OCI-LY3 (cell line): ENCODE measurements at regions not wholly inside any gene's neighbourhood (a gene's known extent, or its start where the extent isn't known, plus 50 kb on each side); places are given as distances from the start of the nearest gene placed in this dataset.

ENCODE experiments used
- H2AFZ ChIP-seq: fragments of 200-600, 300-600 bp; shearing (Covaris generic); 2 replicates; pipeline ENCODE4 v1.6.0; 2014; ENCODE audit warnings: antibody characterized with exemption, low read depth, low read length
- H3K27ac ChIP-seq: fragments of 200-600, 300-600 bp; sonication (generic); 2 replicates; pipeline ENCODE4 v1.5.1; 2014; ENCODE audit warnings: mild to moderate bottlenecking, low read length, moderate library complexity, mixed read lengths
- H3K27me3 ChIP-seq: fragments of 200-600, 300-600 bp; sonication (generic); 2 replicates; pipeline ENCODE4 v1.6.1; 2014; ENCODE audit warnings: low read depth, low read length, mixed read lengths
- H3K36me3 ChIP-seq: fragments of 200-600, 300-600 bp; sonication (generic); replicated peaks from 2 replicates; pipeline ENCODE3; 2014; ENCODE audit warnings: low read depth, low read length, mixed read lengths
- H3K4me1 ChIP-seq: fragments of 300-600, 200-600 bp; sonication (generic); 2 replicates; pipeline ENCODE4 v1.6.1; 2014; ENCODE audit warnings: low read length, mixed read lengths
- H3K4me2 ChIP-seq: fragments of 200-600, 300-600 bp; sonication (generic); 2 replicates; pipeline ENCODE4 v1.6.1; 2014; ENCODE audit warnings: low read length, mixed read lengths
- H3K4me3 ChIP-seq: fragments of 300-600, 200-600 bp; sonication (generic); 2 replicates; pipeline ENCODE4 v1.5.1; 2014; ENCODE audit warnings: antibody characterized with exemption, mild to moderate bottlenecking, low read length, moderate library complexity
- H3K79me2 ChIP-seq: fragments of 300-600, 200-600 bp; shearing (Covaris generic); 2 replicates; pipeline ENCODE4 v1.6.1; 2014; ENCODE audit warnings: mild to moderate bottlenecking, low read length, mixed read lengths
- H3K9ac ChIP-seq: fragments of 300-600, 200-600 bp; shearing (Covaris generic); 2 replicates; pipeline ENCODE4 v1.6.0; 2014; ENCODE audit warnings: mild to moderate bottlenecking, low read length, moderate library complexity
- H3K9me3 ChIP-seq: fragments of 200-600, 300-600 bp; shearing (Covaris generic); 2 replicates; pipeline ENCODE4 v1.6.1; 2014; ENCODE audit warnings: low read length, mixed read lengths; ENCODE audit not compliant: insufficient read depth
- H4K20me1 ChIP-seq: fragments of 200-600, 300-600 bp; sonication (generic); 2 replicates; pipeline ENCODE4 v1.6.1; 2016; ENCODE audit warnings: low read length, mixed read lengths; ENCODE audit not compliant: insufficient read depth
- EZH2phosphoT487 ChIP-seq: fragments of 200-600 bp; shearing (Covaris generic); IDR thresholded peaks from 2 replicates; pipeline ENCODE4 v1.6.1; 2018; ENCODE audit warnings: antibody characterized with exemption, mixed run types, low read depth
- TF ChIP-seq, protein P1 (sequence below): fragments of 200-600, 300-600 bp; sonication (generic); IDR thresholded peaks from 2 replicates; pipeline ENCODE4 v1.5.1; 2014; ENCODE audit warnings: antibody characterized with exemption, low read length, low read depth

DNA sequence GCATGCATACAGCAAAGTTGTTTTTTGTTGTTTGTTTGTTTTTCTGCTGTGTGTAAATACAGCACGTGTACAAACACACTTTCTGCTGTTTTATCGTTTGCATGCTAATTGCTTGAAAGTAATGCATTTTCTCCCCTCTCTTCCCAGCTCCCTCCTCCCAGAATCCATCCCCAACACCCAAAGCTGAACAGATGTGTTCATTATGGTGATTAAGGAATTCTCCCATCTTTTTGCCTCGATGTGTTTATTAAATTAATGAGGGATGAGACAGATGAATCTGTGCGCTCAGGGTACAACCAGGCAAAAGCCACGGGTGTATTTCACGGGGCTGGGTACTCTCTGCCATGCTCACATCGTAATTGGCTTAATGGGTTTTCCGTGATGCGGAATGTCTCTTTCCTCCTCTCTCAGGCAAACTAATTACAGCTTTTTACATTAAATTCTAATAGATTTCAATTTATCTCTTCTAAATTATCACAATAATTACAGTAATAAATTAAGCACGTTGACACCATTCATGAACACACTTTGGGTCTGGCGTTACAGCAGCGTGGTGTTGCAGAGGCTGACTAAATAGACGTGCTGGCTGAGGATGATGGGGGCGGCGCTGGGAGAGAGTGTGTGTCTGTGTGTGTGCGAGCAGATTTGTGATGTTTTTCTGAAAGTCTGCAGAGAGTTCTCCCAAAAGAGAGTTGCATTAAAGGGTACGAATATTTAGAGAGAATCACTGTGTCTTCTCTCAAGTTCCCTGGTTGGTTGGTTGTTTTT, 117.7 kb downstream of the CRLF2 start:
- Histone ChIP-seq H4K20me1 (no peaks in the 10 kb centered on the region), H3K9me3 (peaks cover 7% of the 10 kb centered on the region), H3K79me2 (no peaks in the 10 kb centered on the region), H3K4me2 (no peak overlapping the region), H2AFZ (no peak overlapping the region), H3K27ac (no peak overlapping the region), H3K4me1 (no peaks in the 10 kb centered on the region), H3K9ac (no peak overlapping the region), H3K4me3 (no peak overlapping the region), H3K27me3 (peaks cover 5% of the 10 kb centered on the region), H3K36me3 (no peaks in the 10 kb centered on the region)
- TF ChIP-seq, protein P1, sequence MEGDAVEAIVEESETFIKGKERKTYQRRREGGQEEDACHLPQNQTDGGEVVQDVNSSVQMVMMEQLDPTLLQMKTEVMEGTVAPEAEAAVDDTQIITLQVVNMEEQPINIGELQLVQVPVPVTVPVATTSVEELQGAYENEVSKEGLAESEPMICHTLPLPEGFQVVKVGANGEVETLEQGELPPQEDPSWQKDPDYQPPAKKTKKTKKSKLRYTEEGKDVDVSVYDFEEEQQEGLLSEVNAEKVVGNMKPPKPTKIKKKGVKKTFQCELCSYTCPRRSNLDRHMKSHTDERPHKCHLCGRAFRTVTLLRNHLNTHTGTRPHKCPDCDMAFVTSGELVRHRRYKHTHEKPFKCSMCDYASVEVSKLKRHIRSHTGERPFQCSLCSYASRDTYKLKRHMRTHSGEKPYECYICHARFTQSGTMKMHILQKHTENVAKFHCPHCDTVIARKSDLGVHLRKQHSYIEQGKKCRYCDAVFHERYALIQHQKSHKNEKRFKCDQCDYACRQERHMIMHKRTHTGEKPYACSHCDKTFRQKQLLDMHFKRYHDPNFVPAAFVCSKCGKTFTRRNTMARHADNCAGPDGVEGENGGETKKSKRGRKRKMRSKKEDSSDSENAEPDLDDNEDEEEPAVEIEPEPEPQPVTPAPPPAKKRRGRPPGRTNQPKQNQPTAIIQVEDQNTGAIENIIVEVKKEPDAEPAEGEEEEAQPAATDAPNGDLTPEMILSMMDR, result no peak
- TF ChIP-seq EZH2phosphoT487, result no peak

DNA sequence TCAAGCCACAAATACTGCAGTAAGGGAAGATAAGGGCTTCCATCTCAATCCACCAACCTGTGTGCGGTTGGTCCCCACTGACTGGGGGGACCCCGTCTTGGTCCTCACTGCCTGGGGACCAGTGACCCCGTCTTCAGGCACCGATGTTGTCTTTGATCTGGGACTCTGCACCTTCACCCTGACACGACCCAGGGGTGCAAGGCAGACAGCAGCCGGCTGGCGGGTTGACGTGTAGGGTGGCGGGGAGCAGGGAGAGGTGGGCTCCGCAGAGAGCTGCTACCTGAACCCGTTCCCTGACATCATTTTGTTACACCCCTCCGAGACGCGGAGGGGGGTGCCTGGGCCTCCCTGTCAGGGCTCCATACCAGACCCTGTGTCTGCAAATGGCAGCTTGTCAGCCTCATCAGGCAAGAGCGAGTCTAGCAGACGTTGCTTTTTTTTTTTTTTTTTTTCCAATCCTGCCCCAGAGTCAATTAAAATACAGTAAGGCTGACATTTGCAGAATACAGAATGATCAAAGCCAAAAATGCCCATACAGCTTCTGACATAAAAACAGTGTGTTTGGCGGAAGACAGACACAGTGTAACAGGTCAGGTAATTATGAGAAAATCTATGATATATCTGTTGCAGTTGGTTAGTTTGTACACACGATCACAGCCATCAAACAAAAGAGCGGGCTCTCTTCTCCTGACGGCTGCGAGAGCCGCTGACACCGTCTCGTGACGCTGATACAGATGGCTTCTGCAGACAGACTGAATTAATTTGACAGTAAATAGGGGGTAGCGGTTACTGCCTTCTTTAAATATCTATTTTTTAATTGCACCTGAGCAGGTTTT, 118.6 kb downstream of the CRLF2 start:
- H3K36me3 ChIP-seq, result no peaks in the 10 kb centered on the region
- no peak overlapping the region for H3K4me2 ChIP-seq
- peaks cover 4% of the 10 kb centered on the region; the same call in 1 of the 2 replicates for H3K27me3 ChIP-seq
- no peak for TF ChIP-seq EZH2phosphoT487
- TF ChIP-seq, protein P1, result no peak
- no peaks in the 10 kb centered on the region for H3K4me1 ChIP-seq
- peaks cover 7% of the 10 kb centered on the region for H3K9me3 ChIP-seq
- no peak overlapping the region for H3K27ac ChIP-seq
- H4K20me1 ChIP-seq, result no peaks in the 10 kb centered on the region
- no peak overlapping the region for H2AFZ ChIP-seq
- no peak overlapping the region for H3K4me3 ChIP-seq
- H3K79me2 ChIP-seq, result no peaks in the 10 kb centered on the region
- no peak overlapping the region for H3K9ac ChIP-seq

DNA sequence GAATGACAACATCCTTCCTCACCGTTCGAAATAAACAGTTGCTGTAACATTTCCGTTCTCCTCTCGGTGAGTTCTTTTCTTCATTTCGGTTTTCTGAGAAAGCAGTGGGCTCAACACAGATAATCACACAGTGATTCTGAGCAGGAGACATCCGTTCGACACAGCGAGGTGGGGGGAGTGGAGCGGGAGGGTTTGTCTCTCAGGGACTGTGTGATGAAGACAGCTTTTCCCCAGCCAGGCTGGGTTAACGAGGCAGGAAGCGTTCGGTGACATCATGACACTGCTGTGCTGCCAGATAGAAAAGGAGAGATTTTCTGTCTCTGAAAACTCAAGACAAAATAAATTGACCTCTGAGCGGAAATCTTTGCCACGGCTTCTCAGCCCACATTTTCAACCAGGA, 119.3 kb downstream of the CRLF2 start:
- Histone ChIP-seq H3K9ac (no peak overlapping the region), H3K4me2 (no peak overlapping the region), H3K27me3 (peaks cover 4% of the 10 kb centered on the region; the same call in 1 of the 2 replicates), H2AFZ (no peak overlapping the region), H3K36me3 (no peaks in the 10 kb centered on the region), H3K4me3 (no peak overlapping the region), H4K20me1 (no peaks in the 10 kb centered on the region), H3K9me3 (peaks cover 7% of the 10 kb centered on the region), H3K4me1 (no peaks in the 10 kb centered on the region), H3K79me2 (no peaks in the 10 kb centered on the region), H3K27ac (no peak overlapping the region)
- TF ChIP-seq, protein P1, result no peak
- TF ChIP-seq EZH2phosphoT487, result no peak
